ENCODE measurements at regions not wholly inside any gene's neighbourhood (a gene's known extent, or its start where the extent isn't known, plus 50 kb on each side); places are given as distances from the start of the nearest gene placed in this dataset.
"Not testable (repeated sequence)": the region's sequence is repeated elsewhere in the genome, so short reads cannot be mapped to it uniquely, and the experiment has no call there.

GRCh38 chr6:40887792-40888340 is 151.2 kb downstream of the UNC5CL start:
- ATAC-seq (no peak), DNase-seq (ENCODE audit: low spot score in 2 of 2) (no peak)
- Mint-ChIP-seq H3K4me1 (no peaks in the 10 kb centered on the region), H3K9me3 (no peaks in the 10 kb centered on the region), H3K4me3 (no peak overlapping the region), H3K27ac (no peak overlapping the region), H3K36me3 (no peaks in the 10 kb centered on the region)

GRCh38 chr6:40887079-40887791 is 151.8 kb downstream of the UNC5CL start:
- Mint-ChIP-seq H3K27ac (no peak overlapping the region), H3K4me1 (no peaks in the 10 kb centered on the region), H3K9me3 (no peaks in the 10 kb centered on the region), H3K36me3 (no peaks in the 10 kb centered on the region), H3K4me3 (no peak overlapping the region)
- ATAC-seq (no peak), DNase-seq (ENCODE audit: low spot score in 2 of 2) (no peak)

- Mint-ChIP-seq H3K4me3 (no peak overlapping the region), H3K4me1 (no peaks in the 10 kb centered on the region), H3K36me3 (no peaks in the 10 kb centered on the region), H3K27ac (no peak overlapping the region), H3K9me3 (no peaks in the 10 kb centered on the region)
- no peak for ATAC-seq
- no peak for DNase-seq (ENCODE audit: low spot score in 2 of 2)
Measured at GRCh38 chr6:40885139-40885774, 153.8 kb downstream of the UNC5CL start.

GRCh38 chr6:40882323-40882997 is 156.6 kb downstream of the UNC5CL start:
- H3K36me3 Mint-ChIP-seq, result no peaks in the 10 kb centered on the region

GRCh38 chr6:40881501-40881900 is 157.5 kb downstream of the UNC5CL start:
- DNase-seq (ENCODE audit: low spot score in 2 of 2), result no peak
- H3K27ac Mint-ChIP-seq, result no peak overlapping the region
- no peaks in the 10 kb centered on the region for H3K36me3 Mint-ChIP-seq
- no peak overlapping the region for H3K4me3 Mint-ChIP-seq
- H3K9me3 Mint-ChIP-seq, result peaks cover 4% of the 10 kb centered on the region
- H3K4me1 Mint-ChIP-seq, result no peaks in the 10 kb centered on the region
- no peak for ATAC-seq

More at GRCh38 chr6:40882323-40882997, 156.6 kb downstream of the UNC5CL start:
- Mint-ChIP-seq H3K4me3 (no peak overlapping the region), H3K27ac (no peak overlapping the region), H3K4me1 (no peaks in the 10 kb centered on the region), H3K9me3 (peaks cover 4% of the 10 kb centered on the region)
- ATAC-seq (no peak), DNase-seq (ENCODE audit: low spot score in 2 of 2) (no peak)

- Mint-ChIP-seq H3K36me3 (no peaks in the 10 kb centered on the region), H3K4me3 (no peak overlapping the region), H3K4me1 (no peaks in the 10 kb centered on the region), H3K9me3 (peaks cover 4% of the 10 kb centered on the region), H3K27ac (no peak overlapping the region)
- no peak for ATAC-seq
- DNase-seq (ENCODE audit: low spot score in 2 of 2), result no peak
Measured at GRCh38 chr6:40880906-40881305, 158.1 kb downstream of the UNC5CL start.

- DNase-seq (ENCODE audit: low spot score in 2 of 2) (no peak), ATAC-seq (no peak)
- Mint-ChIP-seq H3K9me3 (peaks cover 4% of the 10 kb centered on the region), H3K27ac (no peak overlapping the region), H3K4me1 (no peaks in the 10 kb centered on the region), H3K36me3 (no peaks in the 10 kb centered on the region), H3K4me3 (no peak overlapping the region)
Measured at GRCh38 chr6:40879169-40879568, 159.9 kb downstream of the UNC5CL start.

GRCh38 chr6:40877362-40877761 is 161.7 kb downstream of the UNC5CL start:
- Mint-ChIP-seq H3K4me3 (no peak overlapping the region), H3K4me1 (no peaks in the 10 kb centered on the region), H3K36me3 (no peaks in the 10 kb centered on the region), H3K27ac (no peak overlapping the region), H3K9me3 (peaks cover 4% of the 10 kb centered on the region)
- DNase-seq (ENCODE audit: low spot score in 2 of 2) (no peak), ATAC-seq (peak; percentile 90)

GRCh38 chr6:40876336-40876735 is 162.7 kb downstream of the UNC5CL start:
- peaks cover 4% of the 10 kb centered on the region for H3K9me3 Mint-ChIP-seq
- no peaks in the 10 kb centered on the region for H3K4me1 Mint-ChIP-seq
- H3K27ac Mint-ChIP-seq, result no peak overlapping the region
- DNase-seq (ENCODE audit: low spot score in 2 of 2), result no peak
- no peak for ATAC-seq
- no peaks in the 10 kb centered on the region for H3K36me3 Mint-ChIP-seq
- no peak overlapping the region for H3K4me3 Mint-ChIP-seq

GRCh38 chr6:40874495-40874894 is 164.5 kb downstream of the UNC5CL start:
- Mint-ChIP-seq H3K27ac (no peak overlapping the region), H3K36me3 (no peaks in the 10 kb centered on the region), H3K4me1 (no peaks in the 10 kb centered on the region), H3K9me3 (peaks cover 4% of the 10 kb centered on the region), H3K4me3 (no peak overlapping the region)
- DNase-seq (ENCODE audit: low spot score in 2 of 2), result no peak
- no peak for ATAC-seq

GRCh38 chr6:40871424-40871823 is 167.6 kb downstream of the UNC5CL start:
- H3K9me3 Mint-ChIP-seq, result no peaks in the 10 kb centered on the region
- H3K4me1 Mint-ChIP-seq, result no peaks in the 10 kb centered on the region
- ATAC-seq, result no peak
- no peaks in the 10 kb centered on the region for H3K36me3 Mint-ChIP-seq
- H3K4me3 Mint-ChIP-seq, result no peak overlapping the region
- no peak for DNase-seq (ENCODE audit: low spot score in 2 of 2)
- H3K27ac Mint-ChIP-seq, result no peak overlapping the region

- not testable (repeated sequence) for H3K4me3 Mint-ChIP-seq; H3K9me3 Mint-ChIP-seq; DNase-seq (ENCODE audit: low spot score in 2 of 2); H3K27ac Mint-ChIP-seq; ATAC-seq; H3K4me1 Mint-ChIP-seq; H3K36me3 Mint-ChIP-seq
Measured at GRCh38 chr6:40868089-40868865, 170.7 kb downstream of the UNC5CL start.

- H3K27ac Mint-ChIP-seq; DNase-seq (ENCODE audit: low spot score in 2 of 2); H3K36me3 Mint-ChIP-seq; ATAC-seq; H3K4me3 Mint-ChIP-seq; H3K9me3 Mint-ChIP-seq; H3K4me1 Mint-ChIP-seq: not testable (repeated sequence)
Measured at GRCh38 chr6:40867527-40867926, 171.5 kb downstream of the UNC5CL start.

- H3K36me3 Mint-ChIP-seq, H3K4me3 Mint-ChIP-seq, H3K27ac Mint-ChIP-seq: not testable (repeated sequence)
Measured at GRCh38 chr6:40865259-40865658, 173.8 kb downstream of the UNC5CL start.

GRCh38 chr6:40860443-40860842 is 178.6 kb downstream of the UNC5CL start:
- Mint-ChIP-seq H3K4me3 (no peak overlapping the region), H3K4me1 (no peaks in the 10 kb centered on the region), H3K27ac (no peak overlapping the region), H3K36me3 (no peaks in the 10 kb centered on the region), H3K9me3 (peaks cover 2% of the 10 kb centered on the region)
- ATAC-seq (no peak), DNase-seq (ENCODE audit: low spot score in 2 of 2) (no peak)

More at GRCh38 chr6:40865259-40865658, 173.8 kb downstream of the UNC5CL start:
- ATAC-seq; H3K9me3 Mint-ChIP-seq; DNase-seq (ENCODE audit: low spot score in 2 of 2); H3K4me1 Mint-ChIP-seq: not testable (repeated sequence)

Data from stimulated activated effector memory CD8-positive, alpha-beta T cell treated with anti-CD3 and anti-CD28 coated beads, Interleukin-12 subunit alpha, Interleukin-12 subunit beta, amount 100 ng/mL, for 72 hours (primary cell).